IPS-18a (cell line): ENCODE measurements at regions not wholly inside any gene's neighbourhood (a gene's known extent, or its start where the extent isn't known, plus 50 kb on each side); places are given as distances from the start of the nearest gene placed in this dataset.

Source experiments
- H3K27ac ChIP-seq: one replicate; pipeline ENCODE4 v1.5.1; 2013; ENCODE audit warnings: low read length
- H3K27me3 ChIP-seq: one replicate; pipeline ENCODE4 v1.6.1; 2013; ENCODE audit warnings: mild to moderate bottlenecking, low read length; ENCODE audit not compliant: control insufficient read depth, insufficient read depth
- H3K36me3 ChIP-seq: one replicate; pipeline ENCODE4 v1.6.1; 2013; ENCODE audit warnings: low read depth, low read length; ENCODE audit not compliant: control insufficient read depth
- H3K4me1 ChIP-seq: one replicate; pipeline ENCODE4 v1.6.1; 2013; ENCODE audit warnings: low read depth, low read length; ENCODE audit not compliant: control insufficient read depth
- H3K4me3 ChIP-seq: one replicate; pipeline ENCODE4 v1.5.1; 2013; ENCODE audit warnings: low read length
- H3K9ac ChIP-seq: one replicate; pipeline ENCODE4 v1.6.1; 2013; ENCODE audit warnings: mild to moderate bottlenecking, low read length, moderate library complexity
- H3K9me3 ChIP-seq: one replicate; pipeline ENCODE4 v1.6.1; 2013; ENCODE audit warnings: low read depth, low read length; ENCODE audit not compliant: control insufficient read depth

- Histone ChIP-seq H3K27me3 (no peaks in the 10 kb centered on the region), H3K27ac (no peak overlapping the region), H3K9me3 (no peaks in the 10 kb centered on the region), H3K9ac (no peak overlapping the region), H3K4me3 (no peak overlapping the region), H3K4me1 (no peaks in the 10 kb centered on the region), H3K36me3 (no peaks in the 10 kb centered on the region)
Measured at GRCh38 chr4:176014583-176015108, 51.0 kb upstream of the WDR17 start.
